ENCODE measurements at regions not wholly inside any gene's neighbourhood (a gene's known extent, or its start where the extent isn't known, plus 50 kb on each side); places are given as distances from the start of the nearest gene placed in this dataset.

- no peak for TF ChIP-seq CTCF (conservative IDR thresholded peaks at IDR 0.05; ENCODE audit: low read depth in 2 of 2)
- TF ChIP-seq POLR2AphosphoS5 (IDR thresholded peaks at IDR 0.05; ENCODE audit: low read depth): no peak
- TF ChIP-seq REST (IDR thresholded peaks at IDR 0.05; ENCODE audit: unreplicated experiment): no peak
- no peak for TF ChIP-seq ZNF331 (CRISPR knock-in tag; IDR thresholded peaks at IDR 0.05; ENCODE audit: low read depth)
- no peak for TF ChIP-seq CREB1 (CRISPR knock-in tag; IDR thresholded peaks at IDR 0.05; ENCODE audit: low read depth)
- no peak for TF ChIP-seq EZH2 (IDR thresholded peaks at IDR 0.05; ENCODE audit: low read depth, unreplicated experiment)
- no peak for TF ChIP-seq JUNB (IDR thresholded peaks at IDR 0.05; ENCODE audit: unreplicated experiment)
- TF ChIP-seq EZH2phosphoT487 (IDR thresholded peaks at IDR 0.05; ENCODE audit: unreplicated experiment): no peak
Observed at GRCh38 chr6:14202947-14203346, 85.4 kb downstream of the CD83 start.
